HG02610 (cell line): ENCODE measurements at regions not wholly inside any gene's neighbourhood (a gene's known extent, or its start where the extent isn't known, plus 50 kb on each side); places are given as distances from the start of the nearest gene placed in this dataset.

ENCODE experiments used
- ATAC-seq: cut with Tn5 transposase; IDR thresholded peaks from one replicate; pipeline ENCODE4 v1.9.1; 2021; ENCODE audit warnings: mild to moderate bottlenecking, moderate library complexity; ENCODE audit not compliant: unreplicated experiment

GRCh38 chr9:88691811-88692210, 156.8 kb downstream of the NXNL2 start:
- ATAC-seq = no peak

- no peak for ATAC-seq
Observed at GRCh38 chr9:88692827-88693226, 157.8 kb downstream of the NXNL2 start.

- ATAC-seq = no peak
Observed at GRCh38 chr9:88694625-88695024, 159.6 kb downstream of the NXNL2 start.

- ATAC-seq = no peak
Observed at GRCh38 chr9:88696501-88696900, 161.5 kb downstream of the NXNL2 start.

- no peak for ATAC-seq
Observed at GRCh38 chr9:88697764-88698432, 162.9 kb downstream of the NXNL2 start.

GRCh38 chr9:88702985-88703384, 168.0 kb downstream of the NXNL2 start:
- no peak for ATAC-seq

- ATAC-seq = no peak
Observed at GRCh38 chr9:88706193-88707113, 171.5 kb downstream of the NXNL2 start.

- no peak for ATAC-seq
Observed at GRCh38 chr9:88710449-88710848, 175.5 kb downstream of the NXNL2 start.

GRCh38 chr9:88711719-88712118, 176.7 kb downstream of the NXNL2 start:
- ATAC-seq = no peak

- no peak for ATAC-seq
Observed at GRCh38 chr9:88712484-88712883, 177.5 kb downstream of the NXNL2 start.

GRCh38 chr9:88713010-88713409, 178.0 kb downstream of the NXNL2 start:
- no peak for ATAC-seq

GRCh38 chr9:88716596-88717290, 181.8 kb downstream of the NXNL2 start:
- ATAC-seq = no peak

- ATAC-seq = no peak
Observed at GRCh38 chr9:88721025-88721424, 186.0 kb downstream of the NXNL2 start.

GRCh38 chr9:88721495-88722279, 186.7 kb downstream of the NXNL2 start:
- ATAC-seq = no peak

- ATAC-seq = no peak
Observed at GRCh38 chr9:88722753-88723152, 187.8 kb downstream of the NXNL2 start.

GRCh38 chr9:88723751-88724150, 188.8 kb downstream of the NXNL2 start:
- ATAC-seq = no peak

GRCh38 chr9:88724331-88724730, 189.4 kb downstream of the NXNL2 start:
- no peak for ATAC-seq

- ATAC-seq = no peak
Observed at GRCh38 chr9:88725300-88726019, 190.5 kb downstream of the NXNL2 start.

GRCh38 chr9:88726803-88727202, 191.8 kb downstream of the NXNL2 start:
- ATAC-seq = no peak

- no peak for ATAC-seq
Observed at GRCh38 chr9:88730780-88731179, 195.8 kb downstream of the NXNL2 start.
